GM23248 (cell line): ENCODE measurements at regions not wholly inside any gene's neighbourhood (a gene's known extent, or its start where the extent isn't known, plus 50 kb on each side); places are given as distances from the start of the nearest gene placed in this dataset.
A peak's percentile ranks its signal among the peaks of the same experiment; 100 is the strongest.

Source experiments
- DNase-seq: peaks from one replicate; pipeline ENCODE4 v3.0.0-alpha.2; 2015
- H2AFZ ChIP-seq: fragments of 200-600 bp; sonication (generic); 2 replicates; pipeline ENCODE4 v1.6.1; 2016; ENCODE audit warnings: antibody characterized with exemption
- H3F3A ChIP-seq: fragments of 200-600 bp; sonication (generic); 2 replicates; pipeline ENCODE4 v1.6.1; 2016; ENCODE audit warnings: mild to moderate bottlenecking, antibody characterized with exemption, mixed run types; ENCODE audit not compliant: insufficient read depth
- H3K27ac ChIP-seq: fragments of 200-600 bp; sonication (generic); 2 replicates; pipeline ENCODE4 v1.5.1; 2016; ENCODE audit warnings: mild to moderate bottlenecking
- H3K27me3 ChIP-seq: fragments of 200-600 bp; sonication (generic); replicated peaks from 2 replicates; pipeline ENCODE4 v1.6.1; 2016; ENCODE audit warnings: mild to moderate bottlenecking; ENCODE audit not compliant: insufficient read depth
- H3K36me3 ChIP-seq: fragments of 200-600 bp; sonication (generic); 2 replicates; pipeline ENCODE4 v1.6.1; 2016; ENCODE audit warnings: low read depth, mild to moderate bottlenecking
- H3K4me1 ChIP-seq: fragments of 200-600 bp; sonication (generic); 2 replicates; pipeline ENCODE4 v1.6.1; 2016; ENCODE audit warnings: mild to moderate bottlenecking; ENCODE audit not compliant: insufficient read depth
- H3K4me2 ChIP-seq: fragments of 200-600 bp; sonication (generic); one replicate; pipeline ENCODE4 v1.6.1; 2016; ENCODE audit warnings: mild to moderate bottlenecking; ENCODE audit not compliant: unreplicated experiment
- H3K4me3 ChIP-seq: fragments of 200-600 bp; sonication (generic); 2 replicates; pipeline ENCODE4 v1.5.1; 2016; ENCODE audit warnings: mild to moderate bottlenecking
- H3K79me2 ChIP-seq: fragments of 200-600 bp; sonication (generic); 2 replicates; pipeline ENCODE4 v1.6.1; 2016; ENCODE audit warnings: mild to moderate bottlenecking; ENCODE audit not compliant: insufficient read depth
- H3K9ac ChIP-seq: fragments of 200-600 bp; sonication (generic); 2 replicates; pipeline ENCODE4 v1.6.1; 2016; ENCODE audit warnings: mild to moderate bottlenecking
- H3K9me2 ChIP-seq: fragments of 200-600 bp; sonication (generic); 2 replicates; pipeline ENCODE4 v1.6.1; 2016; ENCODE audit warnings: mixed run types, mild to moderate bottlenecking, moderate library complexity; ENCODE audit not compliant: insufficient read depth
- H3K9me3 ChIP-seq: fragments of 200-600 bp; sonication (generic); one replicate; pipeline ENCODE4 v1.6.1; 2017; ENCODE audit warnings: low read depth
- H4K20me1 ChIP-seq: fragments of 200-600 bp; sonication (generic); 2 replicates; pipeline ENCODE4 v1.6.0; 2016; ENCODE audit not compliant: insufficient read depth
- EZH2 ChIP-seq: fragments of 200-600 bp; sonication (generic); IDR thresholded peaks from 2 replicates; pipeline ENCODE4 v1.6.1; 2018; ENCODE audit warnings: antibody characterized with exemption, mild to moderate bottlenecking; ENCODE audit not compliant: insufficient read depth, poor library complexity, severe bottlenecking
- EZH2phosphoT487 ChIP-seq: fragments of 200-600 bp; sonication (generic); IDR thresholded peaks from 2 replicates; pipeline ENCODE4 v1.6.1; 2018; ENCODE audit warnings: antibody characterized with exemption, moderate library complexity, mild to moderate bottlenecking, low read depth; ENCODE audit not compliant: insufficient read depth
- WGBS, 2 experiments: methylation state at CpG; one replicate each; pipeline ENCODE4 v1.1.6; 2015 to 2017; ENCODE audit warnings: low lambda C conversion rate in 2 of 2, low coverage in 1 of 2; ENCODE audit errors: missing lambda C conversion rate in 2 of 2; 5-methylcytosine and 5-hydroxymethylcytosine counted together
- in situ Hi-C: fragments of 300-500 bp; cut with MboI; formaldehyde crosslinking; loops from 2 replicates; pipeline ENCODE4 v1.15.0; 2020

DNA sequence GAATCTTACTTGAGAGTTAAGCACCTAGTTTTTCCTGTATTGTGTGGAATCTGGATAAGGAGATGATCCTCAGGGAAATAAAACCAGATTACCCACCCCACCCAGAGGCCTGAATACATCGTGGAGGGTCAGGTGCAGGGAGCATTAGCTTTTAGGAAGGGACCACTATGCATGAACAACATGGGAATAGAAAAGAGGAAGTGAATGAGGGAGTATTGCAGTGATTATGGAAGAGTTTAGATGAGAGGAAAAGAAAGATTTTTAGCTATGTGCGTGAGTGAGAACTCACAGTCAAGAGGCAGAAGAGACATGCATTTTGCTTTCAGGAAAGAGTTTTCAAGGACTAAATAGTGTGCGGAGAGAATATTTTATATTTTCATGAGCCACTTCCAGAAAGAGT, 222.3 kb upstream of the S100G start:
- Histone ChIP-seq H3K9ac (no peak overlapping the region), H3K4me3 (no peak overlapping the region), H3K27me3 (no peaks in the 10 kb centered on the region), H2AFZ (no peak overlapping the region), H3K79me2 (no peaks in the 10 kb centered on the region), H3K9me3 (no peaks in the 10 kb centered on the region), H3K4me1 (no peaks in the 10 kb centered on the region), H3F3A (no peaks in the 10 kb centered on the region), H3K4me2 (no peak overlapping the region), H3K36me3 (no peaks in the 10 kb centered on the region), H3K27ac (no peak overlapping the region), H3K9me2 (no peaks in the 10 kb centered on the region), H4K20me1 (no peaks in the 10 kb centered on the region)
- TF ChIP-seq EZH2, result no peak
- TF ChIP-seq EZH2phosphoT487, result no peak
- in situ Hi-C loops, result no loop called here
- 87% methylated on average over 3 of the region's 3 CpGs for WGBS, 2 experiments
- DNase-seq, result no peak

DNA sequence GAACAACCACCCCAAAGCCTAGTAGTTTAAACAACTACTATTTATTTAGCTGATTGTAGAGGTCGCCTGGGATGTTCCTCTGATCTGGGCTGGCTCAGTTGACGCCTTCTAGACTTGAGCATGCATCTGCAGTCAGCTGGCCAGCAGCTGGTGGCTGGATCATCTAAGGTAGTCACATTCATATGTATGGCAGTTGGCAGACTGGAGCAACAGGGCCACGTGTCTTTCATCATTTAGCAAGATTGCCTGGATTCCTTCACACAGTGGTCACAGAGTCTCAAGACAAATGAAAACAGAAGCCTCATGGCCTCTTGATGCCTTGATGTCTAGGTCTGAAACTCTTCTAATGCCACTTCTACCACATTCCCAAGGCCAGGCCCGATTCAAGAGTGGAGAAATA, 220.6 kb upstream of the S100G start:
- H3K9me3 ChIP-seq, result no peaks in the 10 kb centered on the region
- WGBS, 2 experiments, result 24 to 28% methylated on average over 4 of the region's 4 CpGs
- no peaks in the 10 kb centered on the region for H3K9me2 ChIP-seq
- no peak overlapping the region for H2AFZ ChIP-seq
- H3K27ac ChIP-seq, result no peak overlapping the region
- H3K4me2 ChIP-seq, result no peak overlapping the region
- no peak overlapping the region for H3K9ac ChIP-seq
- H3K36me3 ChIP-seq, result no peaks in the 10 kb centered on the region
- H3K4me3 ChIP-seq, result no peak overlapping the region
- no peaks in the 10 kb centered on the region for H3F3A ChIP-seq
- DNase-seq, result peak; percentile 35
- no peaks in the 10 kb centered on the region for H3K27me3 ChIP-seq
- TF ChIP-seq EZH2phosphoT487, result no peak
- in situ Hi-C loops, result no loop called here
- no peaks in the 10 kb centered on the region for H3K79me2 ChIP-seq
- H3K4me1 ChIP-seq, result no peaks in the 10 kb centered on the region
- no peaks in the 10 kb centered on the region for H4K20me1 ChIP-seq

DNA sequence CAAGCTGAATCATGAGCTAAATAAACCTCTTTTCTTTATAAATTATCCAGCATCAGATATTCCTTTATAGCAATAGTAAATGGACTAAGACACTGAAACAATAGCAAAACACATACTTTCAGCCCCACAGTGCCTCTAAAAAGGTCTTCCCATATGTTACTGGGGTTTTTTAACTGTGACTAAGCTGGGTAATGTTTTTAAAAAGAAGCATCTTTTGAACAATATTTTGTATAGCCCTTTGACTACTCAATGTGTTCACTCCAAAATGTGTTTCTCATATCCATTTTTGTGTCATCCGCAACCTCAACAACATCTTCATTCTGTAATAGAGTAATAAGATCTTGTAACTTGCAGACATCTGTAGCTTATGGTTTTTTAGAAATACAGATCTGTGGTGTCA, 218.7 kb upstream of the S100G start:
- Histone ChIP-seq H3K4me2 (no peak overlapping the region), H3K4me3 (no peak overlapping the region), H3K9me2 (no peaks in the 10 kb centered on the region), H3F3A (no peaks in the 10 kb centered on the region), H3K9ac (no peak overlapping the region), H3K27me3 (no peaks in the 10 kb centered on the region), H3K4me1 (no peaks in the 10 kb centered on the region; the same call in 1 of the 2 replicates), H4K20me1 (no peaks in the 10 kb centered on the region), H3K27ac (no peak overlapping the region), H3K9me3 (no peaks in the 10 kb centered on the region), H2AFZ (no peak overlapping the region), H3K79me2 (no peaks in the 10 kb centered on the region), H3K36me3 (no peaks in the 10 kb centered on the region)
- DNase-seq, result no peak
- 100% methylated on average over 1 of the region's 1 CpG for WGBS, 2 experiments
- in situ Hi-C loops, result no loop called here
- TF ChIP-seq EZH2phosphoT487 (no peak), EZH2 (no peak)

DNA sequence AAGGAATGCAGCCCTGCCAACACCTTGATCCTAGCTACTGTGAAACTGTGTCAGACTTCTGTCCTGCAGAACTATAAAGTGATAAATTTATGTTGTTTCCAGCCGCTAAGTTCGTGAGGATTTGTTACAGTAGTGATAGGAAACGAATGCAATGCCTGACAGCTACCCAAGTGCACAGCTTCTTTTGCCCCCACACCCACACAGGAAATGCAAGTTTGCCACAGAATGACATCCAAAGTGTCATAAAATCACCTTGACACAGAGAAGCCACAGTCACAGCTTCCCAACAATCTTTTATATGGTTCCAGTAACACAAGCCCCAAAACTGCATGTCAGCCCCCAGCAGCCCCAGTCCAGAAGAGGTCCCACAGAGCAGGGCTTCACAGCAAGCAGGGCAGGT, 216.9 kb upstream of the S100G start:
- no peak overlapping the region for H2AFZ ChIP-seq
- no peak overlapping the region for H3K27ac ChIP-seq
- H3K9ac ChIP-seq, result no peak overlapping the region
- TF ChIP-seq EZH2phosphoT487, result no peak
- no peaks in the 10 kb centered on the region for H4K20me1 ChIP-seq
- H3K4me2 ChIP-seq, result no peak overlapping the region
- no peaks in the 10 kb centered on the region for H3K27me3 ChIP-seq
- WGBS, 2 experiments, result 90 to 100% methylated on average over 3 of the region's 3 CpGs
- H3K36me3 ChIP-seq, result no peaks in the 10 kb centered on the region
- no peak for DNase-seq
- no peaks in the 10 kb centered on the region for H3K9me3 ChIP-seq
- H3K4me1 ChIP-seq, result no peaks in the 10 kb centered on the region; the same call in 1 of the 2 replicates
- no peaks in the 10 kb centered on the region for H3F3A ChIP-seq
- no peaks in the 10 kb centered on the region for H3K79me2 ChIP-seq
- H3K4me3 ChIP-seq, result no peak overlapping the region
- H3K9me2 ChIP-seq, result no peaks in the 10 kb centered on the region
- in situ Hi-C loops, result no loop called here

DNA sequence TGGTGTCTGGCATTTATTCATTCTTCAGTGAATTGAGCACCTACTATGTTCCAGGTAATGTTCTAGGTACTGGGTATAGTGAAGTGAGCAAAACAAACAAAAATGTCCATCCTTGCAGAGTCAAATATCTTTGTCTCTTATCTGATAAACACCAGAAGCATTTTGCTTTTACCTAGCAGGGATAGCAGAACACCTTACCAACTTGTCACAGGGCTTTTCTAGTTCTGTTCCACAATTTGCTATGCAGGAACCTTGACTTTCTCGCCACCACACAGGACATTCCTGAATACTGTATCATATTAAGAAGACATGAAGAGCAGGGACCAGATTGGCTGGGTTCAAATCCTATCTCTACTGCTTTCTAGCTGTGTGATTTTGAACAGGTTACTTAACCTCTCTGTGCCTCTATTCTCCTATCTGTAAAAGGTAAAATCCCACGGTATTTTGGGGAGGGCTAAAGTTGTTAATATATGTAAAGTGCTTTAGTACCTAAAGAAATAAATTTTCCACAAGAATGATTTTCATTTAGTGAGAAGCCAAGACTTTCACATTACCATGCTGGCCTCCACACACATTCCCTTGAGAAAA, 214.5 kb upstream of the S100G start:
- Histone ChIP-seq H3K36me3 (no peaks in the 10 kb centered on the region), H3K9me3 (no peaks in the 10 kb centered on the region), H3K9me2 (no peaks in the 10 kb centered on the region), H3K79me2 (no peaks in the 10 kb centered on the region), H3K4me2 (no peak overlapping the region), H3K4me1 (no peaks in the 10 kb centered on the region; the same call in 1 of the 2 replicates), H3K27ac (no peak overlapping the region), H3K9ac (no peak overlapping the region), H3F3A (no peaks in the 10 kb centered on the region), H3K4me3 (no peak overlapping the region), H2AFZ (no peak overlapping the region), H4K20me1 (no peaks in the 10 kb centered on the region), H3K27me3 (no peaks in the 10 kb centered on the region)
- in situ Hi-C loops, result no loop called here
- 91 to 100% methylated on average over 2 of the region's 2 CpGs for WGBS, 2 experiments
- DNase-seq, result no peak
- TF ChIP-seq EZH2phosphoT487 (no peak), EZH2 (no peak)
